SK-N-SH treated with all-trans-retinoic acid at 6 μM for 48 hours (cell line): ENCODE measurements at regions not wholly inside any gene's neighbourhood (a gene's known extent, or its start where the extent isn't known, plus 50 kb on each side); places are given as distances from the start of the nearest gene placed in this dataset.

ENCODE experiments used
- ARNTL ChIP-seq: fragments of 450-650 bp; formaldehyde crosslinking; IDR thresholded peaks from 2 replicates; pipeline ENCODE4 v1.5.0; 2020; ENCODE audit warnings: low read depth, mild to moderate bottlenecking, moderate library complexity, borderline replicate concordance
- ESRRG ChIP-seq: fragments of 250-450 bp; sonication (Bioruptor Pico); IDR thresholded peaks from 2 replicates; pipeline ENCODE4 v1.6.1; 2021; ENCODE audit warnings: mild to moderate bottlenecking
- PATZ1 ChIP-seq: fragments of 250-450 bp; sonication (Bioruptor Pico); IDR thresholded peaks from 2 replicates; pipeline ENCODE4 v1.8.0; 2020; ENCODE audit warnings: mild to moderate bottlenecking, moderate library complexity, borderline replicate concordance
- RARB ChIP-seq: fragments of 250-450 bp; sonication (Bioruptor Pico); IDR thresholded peaks from 2 replicates; pipeline ENCODE4 v1.8.0; 2021; ENCODE audit warnings: mild to moderate bottlenecking, moderate library complexity
- ZNF565 ChIP-seq: fragments of 450-650 bp; formaldehyde crosslinking; conservative IDR thresholded peaks from 2 replicates; pipeline ENCODE4 v1.5.0; 2020; ENCODE audit warnings: low read depth, mild to moderate bottlenecking, moderate library complexity

GRCh38 chr7:138233189-138233588 is 156.9 kb downstream of the AKR1D1 start:
- no peak for TF ChIP-seq ESRRG (CRISPR knock-in tag)
- TF ChIP-seq RARB (CRISPR knock-in tag) = no peak
- TF ChIP-seq PATZ1 (CRISPR knock-in tag) = no peak
- no peak for TF ChIP-seq ARNTL
- no peak for TF ChIP-seq ZNF565 (CRISPR knock-in tag)
